D721Med (cell line): ENCODE measurements at regions not wholly inside any gene's neighbourhood (a gene's known extent, or its start where the extent isn't known, plus 50 kb on each side); places are given as distances from the start of the nearest gene placed in this dataset.

Experiments used
- DNase-seq: peaks from one replicate; pipeline ENCODE4 v3.0.0; 2011; ENCODE audit warnings: low spot score; ENCODE audit not compliant: insufficient read length
- FAIRE-seq: peaks from 2 replicates; lab custom pipeline; 2011; peaks lifted over from hg19 to GRCh38; lab: Jason Lieb, UNC
- TF ChIP-seq, protein P1 (sequence below): IDR thresholded peaks from 2 replicates; pipeline ENCODE4 v1.5.1; 2012; ENCODE audit warnings: mild to moderate bottlenecking, control low read depth; ENCODE audit not compliant: insufficient read depth; ENCODE audit errors: missing control alignments

DNA sequence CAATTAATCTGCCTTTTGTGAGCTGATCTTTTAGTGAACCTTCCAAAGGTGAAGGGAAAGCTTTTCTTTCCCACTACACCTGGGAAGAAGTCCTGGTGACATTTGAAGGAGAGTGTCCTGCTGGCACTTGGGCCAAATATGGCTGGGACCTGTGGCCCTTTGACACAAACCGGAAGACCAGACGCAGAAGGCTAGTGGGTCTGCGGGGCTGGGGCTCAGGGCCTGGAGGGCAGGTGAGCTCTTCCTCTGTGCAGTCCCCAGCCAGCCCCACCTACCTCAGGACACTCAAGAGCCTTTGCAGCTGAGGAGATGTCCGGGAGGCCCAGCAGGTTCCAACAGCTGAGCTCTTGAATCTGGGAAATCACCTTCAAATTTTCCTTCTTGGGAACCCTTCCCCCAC, 138.0 kb upstream of the THY1 start:
- FAIRE-seq (no peak), DNase-seq (no peak)
- TF ChIP-seq, protein P1, sequence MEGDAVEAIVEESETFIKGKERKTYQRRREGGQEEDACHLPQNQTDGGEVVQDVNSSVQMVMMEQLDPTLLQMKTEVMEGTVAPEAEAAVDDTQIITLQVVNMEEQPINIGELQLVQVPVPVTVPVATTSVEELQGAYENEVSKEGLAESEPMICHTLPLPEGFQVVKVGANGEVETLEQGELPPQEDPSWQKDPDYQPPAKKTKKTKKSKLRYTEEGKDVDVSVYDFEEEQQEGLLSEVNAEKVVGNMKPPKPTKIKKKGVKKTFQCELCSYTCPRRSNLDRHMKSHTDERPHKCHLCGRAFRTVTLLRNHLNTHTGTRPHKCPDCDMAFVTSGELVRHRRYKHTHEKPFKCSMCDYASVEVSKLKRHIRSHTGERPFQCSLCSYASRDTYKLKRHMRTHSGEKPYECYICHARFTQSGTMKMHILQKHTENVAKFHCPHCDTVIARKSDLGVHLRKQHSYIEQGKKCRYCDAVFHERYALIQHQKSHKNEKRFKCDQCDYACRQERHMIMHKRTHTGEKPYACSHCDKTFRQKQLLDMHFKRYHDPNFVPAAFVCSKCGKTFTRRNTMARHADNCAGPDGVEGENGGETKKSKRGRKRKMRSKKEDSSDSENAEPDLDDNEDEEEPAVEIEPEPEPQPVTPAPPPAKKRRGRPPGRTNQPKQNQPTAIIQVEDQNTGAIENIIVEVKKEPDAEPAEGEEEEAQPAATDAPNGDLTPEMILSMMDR: no peak

DNA sequence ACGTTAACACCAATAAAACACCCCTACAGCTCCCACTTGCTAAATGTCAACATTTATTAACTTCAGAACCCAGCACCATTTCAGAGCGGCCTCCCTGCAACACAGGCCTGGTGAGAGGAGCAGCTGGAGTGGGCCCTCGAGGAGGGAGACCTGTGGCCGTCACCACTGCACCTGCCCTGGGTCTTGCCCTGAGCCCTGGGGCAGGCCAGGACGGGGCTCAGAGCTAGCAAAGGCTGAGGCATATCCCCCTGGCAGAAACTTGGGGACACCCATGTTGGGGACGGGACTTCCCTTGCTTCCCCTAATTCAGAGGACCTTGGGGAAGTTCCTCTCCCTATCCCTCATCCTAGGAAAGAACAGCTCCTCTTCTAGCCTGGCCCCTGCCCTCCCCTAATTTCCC, 137.3 kb upstream of the THY1 start:
- TF ChIP-seq, protein P1: no peak
- DNase-seq (no peak), FAIRE-seq (no peak)

DNA sequence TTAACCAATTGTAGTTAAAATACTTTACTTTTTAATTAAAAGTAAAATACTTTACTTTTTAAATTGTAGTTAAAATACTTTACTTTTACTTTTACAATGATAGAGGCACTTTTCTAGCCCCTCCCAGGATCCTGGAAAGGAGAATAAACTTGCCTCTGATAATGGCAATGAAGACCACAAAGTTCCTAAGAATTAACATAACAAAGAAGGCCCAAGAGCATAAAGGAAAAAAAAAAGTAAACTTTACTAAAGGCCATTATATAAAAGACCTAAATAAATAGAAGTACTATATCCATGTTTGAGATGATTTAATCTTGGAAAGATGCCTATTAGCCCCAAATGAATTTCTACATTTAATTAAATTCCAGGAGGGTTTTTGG, 129.1 kb upstream of the THY1 start:
- TF ChIP-seq, protein P1: no peak
- DNase-seq (no peak), FAIRE-seq (no peak)

DNA sequence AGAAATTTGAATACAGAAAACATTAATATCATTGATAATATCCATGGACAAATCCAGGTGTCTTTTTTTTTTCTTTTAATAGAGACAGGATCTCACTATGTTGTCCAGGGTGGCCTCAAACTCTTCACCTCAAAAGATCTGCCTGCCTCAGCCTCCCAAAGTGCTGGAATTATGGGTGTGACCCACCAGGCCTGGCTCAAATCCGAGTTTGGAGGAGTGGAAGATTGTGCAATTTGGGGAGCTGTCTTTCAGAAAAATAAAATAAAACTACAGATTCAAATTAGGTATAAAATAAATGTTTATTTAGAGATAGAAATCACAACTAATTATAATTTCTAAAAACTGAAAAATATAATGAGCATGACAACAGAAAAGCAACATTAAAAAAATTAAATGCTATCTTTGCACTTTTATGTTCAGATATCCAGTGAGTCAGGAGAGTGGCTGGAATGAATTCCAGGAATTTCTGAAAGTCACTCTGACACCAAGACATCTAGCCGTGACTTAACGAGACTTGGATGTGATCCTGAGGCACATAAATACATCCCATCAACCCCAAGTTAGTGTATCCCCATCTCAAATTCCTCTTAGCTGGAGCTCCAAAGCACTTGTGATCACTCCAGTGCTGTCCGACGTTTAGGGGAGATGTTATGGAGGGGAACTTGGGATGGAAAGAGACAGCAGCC, 128.6 kb upstream of the THY1 start:
- TF ChIP-seq, protein P1: no peak
- FAIRE-seq (no peak), DNase-seq (no peak)

DNA sequence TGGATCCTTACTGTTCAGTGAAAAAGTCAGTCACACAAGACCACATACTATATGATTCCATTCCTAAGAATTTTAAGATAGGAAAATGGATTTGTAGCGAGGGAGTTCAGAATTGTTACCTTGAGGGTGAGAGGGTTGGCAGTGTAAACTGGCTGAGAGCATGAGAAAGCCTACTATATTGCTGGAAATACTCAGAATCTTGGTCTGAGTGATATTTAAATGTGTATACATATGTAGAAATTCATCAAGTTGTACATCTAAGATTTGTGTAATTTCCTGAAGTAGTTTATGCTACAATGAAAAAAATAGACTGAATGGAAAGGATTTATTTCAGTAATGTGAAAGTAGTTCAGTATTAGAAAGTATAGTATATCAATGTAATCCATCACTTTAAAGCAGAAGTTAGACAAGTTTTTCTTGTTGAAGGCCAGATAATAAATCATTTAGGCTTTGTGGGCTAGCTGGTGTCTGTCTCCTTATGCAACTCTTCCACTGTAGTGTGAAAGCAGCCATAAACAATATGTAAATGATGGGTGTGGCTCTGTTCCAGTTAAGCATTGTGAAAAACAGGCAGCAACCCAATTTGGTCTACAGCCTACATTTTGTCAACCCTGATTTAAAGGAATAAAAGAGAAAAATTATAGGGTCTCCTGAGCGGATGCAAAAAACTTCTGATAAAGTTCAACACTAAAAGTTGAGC, 127.2 kb upstream of the THY1 start:
- no peak for FAIRE-seq
- DNase-seq: no peak
- TF ChIP-seq, protein P1: no peak

DNA sequence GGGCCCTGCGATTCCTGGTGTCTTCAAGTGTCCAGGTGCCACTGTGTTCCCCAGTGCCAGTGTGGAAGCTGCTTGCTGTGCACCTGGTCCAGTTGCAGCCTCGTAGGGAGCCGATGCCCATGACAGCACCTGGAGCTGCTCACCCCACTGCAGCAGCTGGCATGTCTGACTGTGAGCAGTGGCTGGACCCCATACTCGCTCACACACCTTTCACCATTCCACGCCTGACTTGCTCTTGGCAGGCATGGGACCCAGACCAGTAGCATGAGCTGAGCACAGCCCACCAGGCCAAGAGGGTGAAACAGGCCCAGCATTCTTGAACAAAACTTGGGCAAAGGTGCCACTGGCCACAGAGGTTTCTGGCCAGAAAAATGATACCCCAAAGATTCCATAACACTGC, 124.5 kb upstream of the THY1 start:
- DNase-seq (no peak), FAIRE-seq (no peak)
- TF ChIP-seq, protein P1: no peak
